H9 (cell line): ENCODE measurements at regions not wholly inside any gene's neighbourhood (a gene's known extent, or its start where the extent isn't known, plus 50 kb on each side); places are given as distances from the start of the nearest gene placed in this dataset.

ENCODE experiments used
- DNase-seq: peaks from one replicate; pipeline ENCODE4 v3.0.0-alpha.2; 2017
- H2AFZ ChIP-seq: one replicate; pipeline ENCODE4 v1.6.1; 2013; ENCODE audit warnings: mild to moderate bottlenecking, low read length, control low read depth, moderate library complexity
- H2AK5ac ChIP-seq: 2 replicates; pipeline ENCODE4 v1.6.1; 2013; ENCODE audit warnings: low read length, control low read depth, mixed read lengths; ENCODE audit not compliant: insufficient read length
- H2BK120ac ChIP-seq: one replicate; pipeline ENCODE4 v1.6.1; 2013; ENCODE audit warnings: low read depth, mild to moderate bottlenecking, low read length, control low read depth, inconsistent platforms; ENCODE audit not compliant: poor library complexity, severe bottlenecking
- H2BK12ac ChIP-seq: 2 replicates; pipeline ENCODE4 v1.6.1; 2013; ENCODE audit warnings: low read length, control low read depth, mixed read lengths, low read depth; ENCODE audit not compliant: insufficient read length
- H2BK15ac ChIP-seq: 2 replicates; pipeline ENCODE4 v1.6.1; 2013; ENCODE audit warnings: low read depth, low read length, control low read depth
- H2BK20ac ChIP-seq: one replicate; pipeline ENCODE4 v1.6.1; 2013; ENCODE audit warnings: low read depth, mild to moderate bottlenecking, low read length, control low read depth, inconsistent platforms; ENCODE audit not compliant: poor library complexity, severe bottlenecking
- H2BK5ac ChIP-seq: 2 replicates; pipeline ENCODE4 v1.6.1; 2013; ENCODE audit warnings: low read length, control low read depth, mixed read lengths; ENCODE audit not compliant: insufficient read length
- H3K14ac ChIP-seq: 2 replicates; pipeline ENCODE4 v1.6.1; 2013; ENCODE audit warnings: low read length, control low read depth; ENCODE audit not compliant: insufficient read depth
- H3K18ac ChIP-seq: 2 replicates; pipeline ENCODE4 v1.6.1; 2013; ENCODE audit warnings: low read depth, mild to moderate bottlenecking, mixed read lengths, low read length, control low read depth; ENCODE audit not compliant: insufficient read length
- H3K23ac ChIP-seq: 2 replicates; pipeline ENCODE4 v1.6.1; 2013; ENCODE audit warnings: low read length, control low read depth, mixed read lengths, low read depth; ENCODE audit not compliant: insufficient read length
- H3K23me2 ChIP-seq: 2 replicates; pipeline ENCODE4 v1.6.1; 2013; ENCODE audit warnings: low read depth, mild to moderate bottlenecking, mixed read lengths, low read length, control low read depth; ENCODE audit not compliant: insufficient read length, poor library complexity, severe bottlenecking
- H3K27ac ChIP-seq: 2 replicates; pipeline ENCODE4 v1.5.1; 2013; ENCODE audit warnings: low read length, control low read depth, mixed read lengths, low read depth; ENCODE audit not compliant: insufficient read length
- H3K27me3 ChIP-seq: 2 replicates; pipeline ENCODE4 v1.6.1; 2013; ENCODE audit warnings: low read length, control low read depth, inconsistent platforms; ENCODE audit not compliant: insufficient read depth
- H3K4ac ChIP-seq: 2 replicates; pipeline ENCODE4 v1.6.1; 2013; ENCODE audit warnings: low read depth, mild to moderate bottlenecking, control low read depth, inconsistent platforms, low read length, moderate library complexity
- H3K4me1 ChIP-seq: 2 replicates; pipeline ENCODE4 v1.6.1; 2013; ENCODE audit warnings: low read length, control low read depth, inconsistent platforms; ENCODE audit not compliant: insufficient read depth
- H3K4me2 ChIP-seq: 2 replicates; pipeline ENCODE4 v1.6.1; 2013; ENCODE audit warnings: low read length, control low read depth, mixed read lengths; ENCODE audit not compliant: insufficient read length, insufficient read depth
- H3K56ac ChIP-seq: 2 replicates; pipeline ENCODE4 v1.6.1; 2013; ENCODE audit warnings: low read depth, mild to moderate bottlenecking, mixed read lengths, low read length, control low read depth; ENCODE audit not compliant: insufficient read length
- H3K79me1 ChIP-seq: 2 replicates; pipeline ENCODE4 v1.6.1; 2013; ENCODE audit warnings: low read depth, mild to moderate bottlenecking, moderate library complexity, low read length, control low read depth, inconsistent platforms; ENCODE audit not compliant: insufficient read depth, poor library complexity, severe bottlenecking
- H3K79me2 ChIP-seq: 2 replicates; pipeline ENCODE4 v1.6.1; 2013; ENCODE audit warnings: low read length, control low read depth, inconsistent platforms; ENCODE audit not compliant: insufficient read depth
- H3K9ac ChIP-seq: 2 replicates; pipeline ENCODE4 v1.6.1; 2013; ENCODE audit warnings: low read length, control low read depth, mixed read lengths; ENCODE audit not compliant: insufficient read length; ENCODE audit errors: extremely low read depth
- H3K9me3 ChIP-seq: one replicate; pipeline ENCODE4 v1.6.1; 2013; ENCODE audit warnings: low read depth, low read length, inconsistent platforms; ENCODE audit not compliant: control insufficient read depth
- H3T11ph ChIP-seq: one replicate; pipeline ENCODE4 v1.6.1; 2013; ENCODE audit warnings: mild to moderate bottlenecking, low read length, control low read depth, inconsistent platforms
- H4K20me1 ChIP-seq: one replicate; pipeline ENCODE4 v1.6.1; 2013; ENCODE audit not compliant: control insufficient read depth, insufficient read length, insufficient read depth
- H4K5ac ChIP-seq: 2 replicates; pipeline ENCODE4 v1.6.1; 2013; ENCODE audit warnings: low read depth, mild to moderate bottlenecking, mixed read lengths, low read length, control low read depth; ENCODE audit not compliant: insufficient read length
- H4K8ac ChIP-seq: replicated peaks from 2 replicates; pipeline ENCODE4 v1.6.1; 2013; ENCODE audit warnings: low read length, control low read depth, mixed read lengths, low read depth; ENCODE audit not compliant: insufficient read length
- H4K91ac ChIP-seq: 2 replicates; pipeline ENCODE4 v1.6.1; 2013; ENCODE audit warnings: low read depth, mild to moderate bottlenecking, moderate library complexity, mixed read lengths, low read length, control low read depth; ENCODE audit not compliant: insufficient read length
- H3K27ac Mint-ChIP-seq, 3 experiments: 2 replicates in 2 of 3; 3 replicates in 1 of 3; pipeline ENCODE4 v1.8.0; 2020 to 2021; ENCODE audit warnings: mixed read lengths in 3 of 3, mild to moderate bottlenecking in 1 of 3, moderate library complexity in 1 of 3
- H3K27me3 Mint-ChIP-seq: 2 replicates; pipeline ENCODE4 v1.8.0; 2021; ENCODE audit warnings: low read depth, mild to moderate bottlenecking, moderate library complexity, mixed read lengths
- H3K36me3 Mint-ChIP-seq, 3 experiments: 2 replicates in 2 of 3; 3 replicates in 1 of 3; pipeline ENCODE4 v1.8.0; 2020 to 2021; ENCODE audit warnings: low read depth in 3 of 3, mixed read lengths in 3 of 3; ENCODE audit not compliant: insufficient read depth in 1 of 3
- H3K4me1 Mint-ChIP-seq, 2 experiments: 2 replicates each; pipeline ENCODE4 v1.8.0; 2020; ENCODE audit warnings: mixed read lengths in 2 of 2
- H3K4me3 Mint-ChIP-seq, 2 experiments: 2 replicates in 1 of 2; 3 replicates in 1 of 2; pipeline ENCODE4 v1.8.0; 2020 to 2021; ENCODE audit warnings: mild to moderate bottlenecking in 2 of 2, mixed read lengths in 2 of 2, moderate library complexity in 1 of 2
- H3K9me3 Mint-ChIP-seq, 2 experiments: 2 replicates in 1 of 2; 3 replicates in 1 of 2; pipeline ENCODE4 v1.8.0; 2020; ENCODE audit warnings: mild to moderate bottlenecking in 2 of 2, mixed read lengths in 2 of 2, moderate library complexity in 1 of 2
- CTCF ChIP-seq: fragments of 200-600 bp; sonication (generic); conservative IDR thresholded peaks from 3 replicates; pipeline ENCODE4 v1.8.0; 2021; ENCODE audit warnings: antibody characterized with exemption, mild to moderate bottlenecking
- WGBS: extraction: QIAGEN DNeasy Blood & Tissue Kit; methylation state at CpG from one replicate; pipeline ENCODE4 v1.1.7; 2013; ENCODE audit warnings: missing lambda C conversion rate, low lambda C conversion rate, mixed read lengths; ENCODE audit not compliant: insufficient read length; ENCODE audit errors: extremely low coverage; 5-methylcytosine and 5-hydroxymethylcytosine counted together

- H3K9me3 Mint-ChIP-seq: peaks cover 32 to 37% of the 10 kb centered on the region in 2 experiments
- no peak for DNase-seq
Measured at GRCh38 chr2:126602334-126602733, 53.6 kb upstream of the GYPC start.

More at GRCh38 chr2:126602334-126602733, 53.6 kb upstream of the GYPC start:
- H3K23ac ChIP-seq: no peak overlapping the region
- no peak overlapping the region for H2BK5ac ChIP-seq
- no peak overlapping the region for H2BK20ac ChIP-seq
- Mint-ChIP-seq H3K4me1 (peaks cover 0 to 2% of the 10 kb centered on the region in 2 experiments; a peak in 2 of 4 replicates), H3K27ac (no peak overlapping the region), H3K4me3 (no peak overlapping the region), H3K36me3 (peaks cover 15 to 29% (median 22%) of the 10 kb centered on the region in 3 experiments), H3K27me3 (peaks cover 2% of the 10 kb centered on the region)
- H3K4me1 ChIP-seq: no peaks in the 10 kb centered on the region
- no peak overlapping the region for H3K27ac ChIP-seq
- no peak overlapping the region for H3K56ac ChIP-seq
- H3K4me2 ChIP-seq: no peak overlapping the region
- H3K4ac ChIP-seq: no peak overlapping the region
- no peaks in the 10 kb centered on the region for H3K9me3 ChIP-seq
- H3K27me3 ChIP-seq: no peaks in the 10 kb centered on the region
- no peak overlapping the region for H3T11ph ChIP-seq
- no CpG with 5 or more reads among the region's 2 CpGs for WGBS
- no peak overlapping the region for H3K18ac ChIP-seq
- no peaks in the 10 kb centered on the region for H3K79me2 ChIP-seq
- no peaks in the 10 kb centered on the region for H3K23me2 ChIP-seq
- TF ChIP-seq CTCF: no peak
- no peak overlapping the region for H2BK12ac ChIP-seq
- H3K79me1 ChIP-seq: no peaks in the 10 kb centered on the region
- H4K20me1 ChIP-seq: no peaks in the 10 kb centered on the region
- H2AK5ac ChIP-seq: no peak overlapping the region
- no peak overlapping the region for H3K14ac ChIP-seq
- H3K9ac ChIP-seq: no peak overlapping the region
- no peak overlapping the region for H4K5ac ChIP-seq
- H2AFZ ChIP-seq: no peak overlapping the region
- no peak overlapping the region for H2BK15ac ChIP-seq
- no peak overlapping the region for H4K8ac ChIP-seq
- no peak overlapping the region for H2BK120ac ChIP-seq
- no peak overlapping the region for H4K91ac ChIP-seq
